ENCODE measurements at regions not wholly inside any gene's neighbourhood (a gene's known extent, or its start where the extent isn't known, plus 50 kb on each side); places are given as distances from the start of the nearest gene placed in this dataset.

- Histone ChIP-seq H3K27ac (no peak overlapping the region), H3K27me3 (peaks cover 84% of the 10 kb centered on the region), H3K9me3 (peaks cover 0 to 10% (median 0%) of the 10 kb centered on the region in 3 donors), H3K4me1 (peaks cover 0 to 18% (median 8%) of the 10 kb centered on the region in 3 donors), H3K36me3 (no peaks in the 10 kb centered on the region), H3K4me3 (peak overlapping the region; percentile 29 to 59)
- WGBS, 2 donors (ENCODE audit: low coverage in 1 of 2) = 0 to 13% methylated on average over 4 to 9 of the region's 18 CpGs
- TF ChIP-seq EP300 (IDR thresholded peaks at IDR 0.05) = no peak
- no peak for TF ChIP-seq POLR2A (IDR thresholded peaks at IDR 0.05)
- no peak for TF ChIP-seq POLR2AphosphoS5 (IDR thresholded peaks at IDR 0.05)
- no peak for TF ChIP-seq CTCF (IDR thresholded peaks at IDR 0.05)
- no peak for ATAC-seq
These were observed 71.0 kb downstream of the FOXD2 start for GRCh38 chr1:47508702-47509431.

- WGBS, 2 donors (ENCODE audit: low coverage in 1 of 2) = 77 to 87% methylated on average over 7 to 8 of the region's 10 CpGs
These were observed 72.5 kb downstream of the FOXD2 start for GRCh38 chr1:47510282-47510811.

GRCh38 chr1:47511825-47512224, 74.0 kb downstream of the FOXD2 start:
- Histone ChIP-seq H3K9me3 (peaks cover 0 to 19% (median 0%) of the 10 kb centered on the region in 3 donors), H3K27ac (no peak overlapping the region), H3K4me3 (no peak overlapping the region), H3K27me3 (peaks cover 77% of the 10 kb centered on the region), H3K4me1 (peaks cover 0 to 18% (median 8%) of the 10 kb centered on the region in 3 donors), H3K36me3 (no peaks in the 10 kb centered on the region)
- TF ChIP-seq POLR2AphosphoS5 (IDR thresholded peaks at IDR 0.05) (no peak), CTCF (IDR thresholded peaks at IDR 0.05) (no peak), EP300 (IDR thresholded peaks at IDR 0.05) (no peak), POLR2A (IDR thresholded peaks at IDR 0.05) (no peak)
- ATAC-seq = no peak
- 98 to 100% methylated on average over 2 of the region's 2 CpGs for WGBS, 2 donors (ENCODE audit: low coverage in 1 of 2)

More at GRCh38 chr1:47510282-47510811, 72.5 kb downstream of the FOXD2 start:
- no peak for ATAC-seq
- H3K27ac ChIP-seq = no peak overlapping the region
- no peaks in the 10 kb centered on the region for H3K36me3 ChIP-seq
- no peak overlapping the region for H3K4me3 ChIP-seq
- H3K9me3 ChIP-seq = peaks cover 0 to 19% (median 0%) of the 10 kb centered on the region in 3 donors
- peaks cover 0 to 18% (median 8%) of the 10 kb centered on the region in 3 donors for H3K4me1 ChIP-seq
- TF ChIP-seq EP300 (IDR thresholded peaks at IDR 0.05) (no peak), POLR2A (IDR thresholded peaks at IDR 0.05) (no peak)
- peaks cover 79% of the 10 kb centered on the region for H3K27me3 ChIP-seq

GRCh38 chr1:47513393-47513792, 75.5 kb downstream of the FOXD2 start:
- no peaks in the 10 kb centered on the region for H3K36me3 ChIP-seq
- peaks cover 0 to 9% (median 8%) of the 10 kb centered on the region in 3 donors for H3K4me1 ChIP-seq
- no peak for ATAC-seq
- TF ChIP-seq EP300 (IDR thresholded peaks at IDR 0.05) (no peak), POLR2AphosphoS5 (IDR thresholded peaks at IDR 0.05) (no peak), POLR2A (IDR thresholded peaks at IDR 0.05) (no peak), CTCF (IDR thresholded peaks at IDR 0.05) (no peak)
- H3K27me3 ChIP-seq = peaks cover 76% of the 10 kb centered on the region
- peaks cover 0 to 19% (median 0%) of the 10 kb centered on the region in 3 donors for H3K9me3 ChIP-seq
- WGBS, 2 donors (ENCODE audit: low coverage in 1 of 2) = 69 to 77% methylated on average over 3 of the region's 3 CpGs
- H3K4me3 ChIP-seq = no peak overlapping the region
- H3K27ac ChIP-seq = no peak overlapping the region

GRCh38 chr1:47514229-47514628, 76.4 kb downstream of the FOXD2 start:
- ATAC-seq = no peak
- H3K36me3 ChIP-seq = no peaks in the 10 kb centered on the region
- peaks cover 0 to under 1% (median 0%) of the 10 kb centered on the region in 3 donors for H3K4me1 ChIP-seq
- peaks cover 0 to 19% (median 0%) of the 10 kb centered on the region in 3 donors for H3K9me3 ChIP-seq
- TF ChIP-seq POLR2AphosphoS5 (IDR thresholded peaks at IDR 0.05) (no peak), CTCF (IDR thresholded peaks at IDR 0.05) (no peak), POLR2A (IDR thresholded peaks at IDR 0.05) (no peak), EP300 (IDR thresholded peaks at IDR 0.05) (no peak)
- no peak overlapping the region for H3K4me3 ChIP-seq
- no peak overlapping the region for H3K27ac ChIP-seq
- peaks cover 71% of the 10 kb centered on the region for H3K27me3 ChIP-seq

Data from gastroesophageal sphincter (tissue), 4 donors.